CD14-positive monocyte (primary cell): ENCODE measurements at regions not wholly inside any gene's neighbourhood (a gene's known extent, or its start where the extent isn't known, plus 50 kb on each side); places are given as distances from the start of the nearest gene placed in this dataset.

Experiments
- DNase-seq, 3 donors: peaks; one replicate each; pipeline ENCODE4 v3.0.0-alpha.2; 2011 to 2022
- H2AFZ ChIP-seq: 2 replicates; pipeline ENCODE4 v1.6.0; 2012; ENCODE audit warnings: mild to moderate bottlenecking, low read depth, low read length, inconsistent platforms; ENCODE audit not compliant: insufficient read depth, poor library complexity, severe bottlenecking
- H3K27ac ChIP-seq, 2 donors: 1 replicate in 1 of 2; 2 replicates in 1 of 2; pipeline ENCODE4 v1.5.1; 2012 to 2013; ENCODE audit warnings: low read length in 2 of 2, control low read depth in 1 of 2, inconsistent platforms in 1 of 2, low read depth in 1 of 2, mild to moderate bottlenecking in 1 of 2
- H3K27me3 ChIP-seq, 2 donors: one replicate each; pipeline versions ENCODE4 v1.6.0 to v1.6.1; 2011 to 2013; ENCODE audit warnings: low read length in 2 of 2; ENCODE audit not compliant: control insufficient read depth in 2 of 2, insufficient read depth in 2 of 2
- H3K36me3 ChIP-seq, 2 donors: replicated peaks in 1 of 2; 1 replicate in 1 of 2; 2 replicates in 1 of 2; pipeline versions ENCODE4 v1.5.1 to v1.6.1; 2012 to 2013; ENCODE audit warnings: low read length in 2 of 2, control low read depth in 1 of 2, inconsistent platforms in 1 of 2, mild to moderate bottlenecking in 1 of 2; ENCODE audit not compliant: insufficient read depth in 2 of 2, control insufficient read depth in 1 of 2
- H3K4me1 ChIP-seq, 2 donors: 1 replicate in 1 of 2; 2 replicates in 1 of 2; pipeline versions ENCODE4 v1.5.1 to v1.6.1; 2012 to 2013; ENCODE audit warnings: low read length in 2 of 2, control low read depth in 1 of 2, inconsistent platforms in 1 of 2, mild to moderate bottlenecking in 1 of 2, moderate library complexity in 1 of 2; ENCODE audit not compliant: insufficient read depth in 2 of 2, control insufficient read depth in 1 of 2
- H3K4me2 ChIP-seq: replicated peaks from 2 replicates; pipeline ENCODE3; 2012; ENCODE audit warnings: low read length, moderate library complexity, mild to moderate bottlenecking; ENCODE audit not compliant: poor library complexity, severe bottlenecking; ENCODE audit errors: extremely low read depth
- H3K4me3 ChIP-seq, 3 experiments: fragments of 200-600 bp in 1 of 3; sonication (generic) in 1 of 3; replicated peaks in 1 of 3; 1 replicate in 2 of 3; 2 replicates in 1 of 3; pipeline ENCODE4 v1.5.1; 2011 to 2013; ENCODE audit warnings: low read length in 3 of 3, mild to moderate bottlenecking in 3 of 3, control low read depth in 2 of 3, low read depth in 2 of 3, inconsistent platforms in 1 of 3, moderate library complexity in 1 of 3
- H3K79me2 ChIP-seq: 2 replicates; pipeline ENCODE4 v1.6.0; 2012; ENCODE audit warnings: mild to moderate bottlenecking, control low read depth, inconsistent platforms, low read length, moderate library complexity; ENCODE audit not compliant: insufficient read depth
- H3K9ac ChIP-seq: 2 replicates; pipeline ENCODE4 v1.6.0; 2017; ENCODE audit warnings: low read length, mild to moderate bottlenecking; ENCODE audit not compliant: insufficient read depth, poor library complexity, severe bottlenecking
- H3K9me3 ChIP-seq, 2 donors: replicated peaks in 1 of 2; 1 replicate in 1 of 2; 2 replicates in 1 of 2; pipeline versions ENCODE4 v1.5.1 to v1.6.1; 2012 to 2013; ENCODE audit warnings: low read length in 2 of 2, control low read depth in 1 of 2; ENCODE audit not compliant: control insufficient read depth in 1 of 2, insufficient read depth in 1 of 2
- H4K20me1 ChIP-seq: 2 replicates; pipeline ENCODE4 v1.6.0; 2012; ENCODE audit warnings: mild to moderate bottlenecking, low read length, control low read depth, moderate library complexity; ENCODE audit not compliant: insufficient read depth
- H3K27ac Mint-ChIP-seq, 7 donors: one replicate each; pipeline ENCODE4 v1.8.0; 2020; ENCODE audit warnings: mild to moderate bottlenecking in 7 of 7, mixed read lengths in 7 of 7, moderate library complexity in 6 of 7, inconsistent platforms in 2 of 7
- H3K27me3 Mint-ChIP-seq, 3 donors: one replicate each; pipeline ENCODE4 v1.8.0; 2021 to 2022; ENCODE audit warnings: low read depth in 3 of 3, mild to moderate bottlenecking in 3 of 3, mixed read lengths in 3 of 3, moderate library complexity in 3 of 3, inconsistent platforms in 1 of 3
- H3K36me3 Mint-ChIP-seq, 2 donors: one replicate each; pipeline ENCODE4 v1.8.0; 2020; ENCODE audit warnings: mixed read lengths in 2 of 2, inconsistent platforms in 1 of 2, mild to moderate bottlenecking in 1 of 2
- H3K4me1 Mint-ChIP-seq: one replicate; pipeline ENCODE4 v1.8.0; 2020; ENCODE audit warnings: mild to moderate bottlenecking, mixed read lengths
- H3K4me3 Mint-ChIP-seq, 2 donors: one replicate each; pipeline ENCODE4 v1.8.0; 2020; ENCODE audit warnings: mild to moderate bottlenecking in 2 of 2, mixed read lengths in 2 of 2, moderate library complexity in 1 of 2
- H3K9me3 Mint-ChIP-seq, 7 donors: one replicate each; pipeline ENCODE4 v1.8.0; 2020 to 2022; ENCODE audit warnings: mixed read lengths in 7 of 7, mild to moderate bottlenecking in 6 of 7, moderate library complexity in 6 of 7, inconsistent platforms in 2 of 7
- WGBS: methylation state at CpG from one replicate; pipeline ENCODE4 v1.1.5; 2013; ENCODE audit warnings: missing lambda C conversion rate; ENCODE audit not compliant: insufficient coverage; 5-methylcytosine and 5-hydroxymethylcytosine counted together
- intact Hi-C, 2 donors: fragments of 100-400 bp; cut with micrococcal nuclease; formaldehyde crosslinking; loops; one replicate each; pipeline versions ENCODE4 v1.15.0 to v1.15.1; 2023
- TF ChIP-seq, protein P1 (sequence below): fragments of 200-600 bp; IDR thresholded peaks from one replicate; pipeline ENCODE4 v1.8.0; 2022; ENCODE audit warnings: antibody characterized with exemption, mild to moderate bottlenecking

DNA sequence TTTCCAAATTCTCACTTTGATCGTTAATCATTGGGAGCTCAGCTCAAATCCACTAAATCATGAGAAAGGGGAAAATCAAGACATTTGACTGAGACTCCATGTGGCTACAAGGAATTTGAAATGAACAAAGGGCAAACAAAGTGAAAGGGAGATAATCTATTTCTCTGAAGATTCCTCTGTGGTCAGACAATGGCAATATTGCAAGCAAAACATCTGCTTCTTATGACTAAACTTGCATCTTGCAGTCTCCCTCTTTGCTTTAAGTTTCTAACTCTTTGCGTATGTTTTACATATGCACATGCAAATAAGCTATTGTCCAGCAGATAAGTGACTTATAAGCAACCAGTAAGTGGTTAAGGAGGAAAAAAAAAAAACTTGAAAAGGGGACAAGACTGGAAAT is 299.1 kb upstream of the NXPH2 start:
- Histone ChIP-seq H3K36me3 (no peaks in the 10 kb centered on the region), H3K9me3 (no peaks in the 10 kb centered on the region), H3K4me3 (no peak overlapping the region), H2AFZ (no peak overlapping the region), H3K79me2 (no peaks in the 10 kb centered on the region), H4K20me1 (no peaks in the 10 kb centered on the region), H3K4me1 (no peaks in the 10 kb centered on the region), H3K27me3 (no peaks in the 10 kb centered on the region), H3K9ac (no peak overlapping the region), H3K4me2 (no peak overlapping the region), H3K27ac (no peak overlapping the region)
- intact Hi-C loops = no loop called here
- Mint-ChIP-seq H3K27ac (no peak overlapping the region), H3K4me3 (no peak overlapping the region), H3K27me3 (no peaks in the 10 kb centered on the region), H3K36me3 (no peaks in the 10 kb centered on the region), H3K9me3 (peaks cover 0 to 3% (median 0%) of the 10 kb centered on the region in 7 donors), H3K4me1 (no peaks in the 10 kb centered on the region)
- WGBS = no CpG with 5 or more reads among the region's 2 CpGs
- DNase-seq = no peak
- TF ChIP-seq, protein P1, sequence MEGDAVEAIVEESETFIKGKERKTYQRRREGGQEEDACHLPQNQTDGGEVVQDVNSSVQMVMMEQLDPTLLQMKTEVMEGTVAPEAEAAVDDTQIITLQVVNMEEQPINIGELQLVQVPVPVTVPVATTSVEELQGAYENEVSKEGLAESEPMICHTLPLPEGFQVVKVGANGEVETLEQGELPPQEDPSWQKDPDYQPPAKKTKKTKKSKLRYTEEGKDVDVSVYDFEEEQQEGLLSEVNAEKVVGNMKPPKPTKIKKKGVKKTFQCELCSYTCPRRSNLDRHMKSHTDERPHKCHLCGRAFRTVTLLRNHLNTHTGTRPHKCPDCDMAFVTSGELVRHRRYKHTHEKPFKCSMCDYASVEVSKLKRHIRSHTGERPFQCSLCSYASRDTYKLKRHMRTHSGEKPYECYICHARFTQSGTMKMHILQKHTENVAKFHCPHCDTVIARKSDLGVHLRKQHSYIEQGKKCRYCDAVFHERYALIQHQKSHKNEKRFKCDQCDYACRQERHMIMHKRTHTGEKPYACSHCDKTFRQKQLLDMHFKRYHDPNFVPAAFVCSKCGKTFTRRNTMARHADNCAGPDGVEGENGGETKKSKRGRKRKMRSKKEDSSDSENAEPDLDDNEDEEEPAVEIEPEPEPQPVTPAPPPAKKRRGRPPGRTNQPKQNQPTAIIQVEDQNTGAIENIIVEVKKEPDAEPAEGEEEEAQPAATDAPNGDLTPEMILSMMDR = no peak

DNA sequence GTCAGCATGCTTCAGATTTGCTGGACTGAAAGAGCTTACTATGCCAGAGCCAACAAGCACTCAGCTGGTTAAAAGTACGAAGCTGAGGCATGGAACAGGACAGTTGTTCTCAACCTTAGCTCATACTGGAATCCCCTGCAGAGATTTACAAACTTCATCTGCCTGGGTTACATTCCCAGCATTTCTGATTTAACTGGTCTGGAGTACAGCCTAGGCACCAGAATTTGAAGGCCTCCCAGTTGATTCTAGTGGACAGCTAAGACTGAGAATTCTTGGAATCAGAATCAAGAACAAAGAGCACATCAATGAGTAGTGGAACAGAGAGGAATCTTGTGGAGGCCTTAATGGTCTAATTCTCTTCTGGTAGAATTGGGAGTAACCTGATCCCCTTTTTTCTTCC is 298.2 kb upstream of the NXPH2 start:
- Mint-ChIP-seq H3K9me3 (peaks cover 0 to 3% (median 0%) of the 10 kb centered on the region in 7 donors), H3K36me3 (no peaks in the 10 kb centered on the region), H3K4me3 (no peak overlapping the region), H3K27me3 (no peaks in the 10 kb centered on the region), H3K4me1 (no peaks in the 10 kb centered on the region), H3K27ac (no peak overlapping the region)
- no peaks in the 10 kb centered on the region for H3K9me3 ChIP-seq
- H4K20me1 ChIP-seq = no peaks in the 10 kb centered on the region
- no peaks in the 10 kb centered on the region for H3K4me1 ChIP-seq
- intact Hi-C loops = no loop called here
- no peak overlapping the region for H2AFZ ChIP-seq
- H3K27ac ChIP-seq = no peak overlapping the region
- H3K27me3 ChIP-seq = no peaks in the 10 kb centered on the region
- no peak overlapping the region for H3K4me2 ChIP-seq
- no peaks in the 10 kb centered on the region for H3K79me2 ChIP-seq
- TF ChIP-seq, protein P1 = no peak
- 17% methylated on average over 1 of the region's 1 CpG for WGBS
- no peaks in the 10 kb centered on the region for H3K36me3 ChIP-seq
- DNase-seq = no peak
- H3K4me3 ChIP-seq = no peak overlapping the region
- no peak overlapping the region for H3K9ac ChIP-seq
